WTC11 (cell line): ENCODE measurements at regions not wholly inside any gene's neighbourhood (a gene's known extent, or its start where the extent isn't known, plus 50 kb on each side); places are given as distances from the start of the nearest gene placed in this dataset.

Experiments
- ATAC-seq: fragments of 200-7000 bp; cut with Tn5 transposase; 2 replicates; pipeline ENCODE4 v1.10.0; 2021; ENCODE audit warnings: mild to moderate bottlenecking, moderate library complexity
- CTCF ChIA-PET: fragments of 300-600 bp; sonication (Branson Sonifier 250); formaldehyde crosslinking; loops from one replicate; lab custom pipeline; 2021; ENCODE audit warnings: antibody characterized with exemption; lab: Charles Lee
- POLR2A ChIA-PET: fragments of 350-600 bp; sonication (Branson Sonifier 250); formaldehyde crosslinking; loops from one replicate; lab custom pipeline; 2021; ENCODE audit warnings: antibody characterized with exemption; lab: Charles Lee
- DNase-seq: peaks from one replicate; pipeline ENCODE4 v3.0.0; 2021; ENCODE audit warnings: low spot score
- H3K27ac Mint-ChIP-seq: 2 replicates; pipeline ENCODE4 v1.8.0; 2021; ENCODE audit warnings: mixed read lengths
- H3K27me3 Mint-ChIP-seq: 2 replicates; pipeline ENCODE4 v1.8.0; 2021; ENCODE audit warnings: low read depth, mild to moderate bottlenecking, moderate library complexity, mixed read lengths
- H3K36me3 Mint-ChIP-seq: 2 replicates; pipeline ENCODE4 v1.8.0; 2021; ENCODE audit warnings: mixed read lengths
- H3K4me1 Mint-ChIP-seq: 2 replicates; pipeline ENCODE4 v1.8.0; 2022; ENCODE audit warnings: mixed read lengths
- H3K4me3 Mint-ChIP-seq: 2 replicates; pipeline ENCODE4 v1.8.0; 2021; ENCODE audit warnings: mild to moderate bottlenecking, moderate library complexity, mixed read lengths
- H3K9me3 Mint-ChIP-seq: 2 replicates; pipeline ENCODE4 v1.8.0; 2021; ENCODE audit warnings: mixed read lengths
- AFF4 ChIP-seq: sonication (generic); formaldehyde crosslinking; IDR thresholded peaks from 2 replicates; pipeline ENCODE4 v1.8.1; 2023; ENCODE audit warnings: mild to moderate bottlenecking, missing genetic modification reagents, borderline replicate concordance
- ATF6 ChIP-seq: sonication (generic); formaldehyde crosslinking; IDR thresholded peaks from 2 replicates; pipeline ENCODE4 v1.8.1; 2023; ENCODE audit warnings: mild to moderate bottlenecking, missing genetic modification reagents
- CDX4 ChIP-seq: fragments of 250-450 bp; sonication (Bioruptor Pico); IDR thresholded peaks from 2 replicates; pipeline ENCODE4 v1.9.0; 2021; ENCODE audit warnings: moderate library complexity, mild to moderate bottlenecking, inconsistent platforms, borderline replicate concordance
- ETV6 ChIP-seq: sonication (generic); formaldehyde crosslinking; IDR thresholded peaks from 2 replicates; pipeline ENCODE4 v1.8.1; 2022; ENCODE audit warnings: mild to moderate bottlenecking, missing genetic modification reagents
- HMGXB4 ChIP-seq: sonication (generic); formaldehyde crosslinking; IDR thresholded peaks from 2 replicates; pipeline ENCODE4 v1.8.1; 2023; ENCODE audit warnings: mild to moderate bottlenecking, moderate library complexity, missing genetic modification reagents
- KAT7 ChIP-seq: sonication (generic); formaldehyde crosslinking; IDR thresholded peaks from 2 replicates; pipeline ENCODE4 v1.8.1; 2023; ENCODE audit warnings: missing genetic modification reagents, mild to moderate bottlenecking, borderline replicate concordance
- OVOL2 ChIP-seq: fragments of 250-450 bp; sonication (Bioruptor Pico); IDR thresholded peaks from 2 replicates; pipeline ENCODE4 v1.9.0; 2021; ENCODE audit warnings: mild to moderate bottlenecking, borderline replicate concordance
- PRDM15 ChIP-seq: sonication (generic); formaldehyde crosslinking; IDR thresholded peaks from 2 replicates; pipeline ENCODE4 v1.8.0; 2022; ENCODE audit warnings: missing genetic modification reagents
- STAT6 ChIP-seq: sonication (generic); formaldehyde crosslinking; conservative IDR thresholded peaks from 2 replicates; pipeline ENCODE4 v1.8.1; 2023; ENCODE audit warnings: mild to moderate bottlenecking, low read depth, missing genetic modification reagents, moderate library complexity
- ZMAT4 ChIP-seq: fragments of 250-450 bp; sonication (Bioruptor Pico); IDR thresholded peaks from 2 replicates; pipeline ENCODE4 v1.9.0; 2021; ENCODE audit warnings: mild to moderate bottlenecking
- ZNF219 ChIP-seq: sonication (generic); formaldehyde crosslinking; IDR thresholded peaks from 2 replicates; pipeline ENCODE4 v1.8.0; 2023; ENCODE audit warnings: missing genetic modification reagents, mild to moderate bottlenecking, borderline replicate concordance
- ZNF232 ChIP-seq: sonication (generic); formaldehyde crosslinking; IDR thresholded peaks from 2 replicates; pipeline ENCODE4 v1.8.0; 2022; ENCODE audit warnings: mild to moderate bottlenecking, missing genetic modification reagents
- ZNF512 ChIP-seq: sonication (generic); formaldehyde crosslinking; IDR thresholded peaks from 2 replicates; pipeline ENCODE4 v1.8.1; 2022; ENCODE audit warnings: missing genetic modification reagents, borderline replicate concordance

- POLR2A ChIA-PET: no interaction called here
- Mint-ChIP-seq H3K27me3 (no peaks in the 10 kb centered on the region), H3K4me1 (no peaks in the 10 kb centered on the region), H3K4me3 (no peak overlapping the region), H3K27ac (no peak overlapping the region), H3K36me3 (no peaks in the 10 kb centered on the region), H3K9me3 (no peaks in the 10 kb centered on the region)
- DNase-seq (no peak), ATAC-seq (no peak)
- TF ChIP-seq ZMAT4: no peak
- TF ChIP-seq ZNF219 (CRISPR knock-in tag): no peak
- no peak for TF ChIP-seq KAT7 (CRISPR knock-in tag)
- TF ChIP-seq HMGXB4 (CRISPR knock-in tag): no peak
- CTCF ChIA-PET: no interaction called here
Observed at GRCh38 chr2:126786765-126787164, 111.9 kb upstream of the TEX51 start.

GRCh38 chr2:126787289-126787688 is 111.4 kb upstream of the TEX51 start:
- ChIA-PET CTCF (interaction anchor here (0.8 kb wide), 1 partner anchor 185 kb away, joined by 5 read pairs; no protein-coding TSS in a partner anchor), POLR2A (no interaction called here)
- no peak for DNase-seq
- H3K4me3 Mint-ChIP-seq: no peak overlapping the region
- H3K27ac Mint-ChIP-seq: no peak overlapping the region
- ATAC-seq: no peak
- no peaks in the 10 kb centered on the region for H3K27me3 Mint-ChIP-seq
- no peaks in the 10 kb centered on the region for H3K4me1 Mint-ChIP-seq
- H3K9me3 Mint-ChIP-seq: no peaks in the 10 kb centered on the region
- H3K36me3 Mint-ChIP-seq: no peaks in the 10 kb centered on the region
- no peak for TF ChIP-seq AFF4 (CRISPR knock-in tag)
- no peak for TF ChIP-seq OVOL2 (CRISPR knock-in tag)
- no peak for TF ChIP-seq ATF6 (CRISPR knock-in tag)

- Mint-ChIP-seq H3K4me1 (no peaks in the 10 kb centered on the region; the same call in 1 of the 2 replicates), H3K9me3 (no peaks in the 10 kb centered on the region)
- TF ChIP-seq STAT6 (CRISPR knock-in tag) (no peak), ZNF512 (CRISPR knock-in tag) (no peak), ETV6 (CRISPR knock-in tag) (no peak), PRDM15 (CRISPR knock-in tag) (no peak), CDX4 (no peak), ZNF232 (CRISPR knock-in tag) (no peak)
Observed at GRCh38 chr2:126788113-126788512, 110.6 kb upstream of the TEX51 start.

More at GRCh38 chr2:126788113-126788512, 110.6 kb upstream of the TEX51 start:
- ATAC-seq (no peak), DNase-seq (no peak)
- H3K36me3 Mint-ChIP-seq: no peaks in the 10 kb centered on the region
- POLR2A ChIA-PET: no interaction called here
- H3K4me3 Mint-ChIP-seq: no peak overlapping the region
- CTCF ChIA-PET: interaction anchor here (0.8 to 1.9 kb wide), 2 partner anchors 184 kb away, joined by 5 to 6 read pairs; no protein-coding TSS in a partner anchor
- no peak overlapping the region for H3K27ac Mint-ChIP-seq
- no peaks in the 10 kb centered on the region for H3K27me3 Mint-ChIP-seq
